ENCODE measurements at regions not wholly inside any gene's neighbourhood (a gene's known extent, or its start where the extent isn't known, plus 50 kb on each side); places are given as distances from the start of the nearest gene placed in this dataset.
A peak's percentile ranks its signal among the peaks of the same experiment; 100 is the strongest.

GRCh38 chr10:60441515-60441914 is 51.8 kb upstream of the ANK3 start:
- no TSS peak for BruUV-seq (replicated peaks)
- Histone ChIP-seq H3K27me3 (replicated peaks; ENCODE audit: insufficient read depth, low read depth, low read length, poor library complexity) (no peaks in the 10 kb centered on the region), H3K4me1 (ENCODE audit: insufficient read depth, low read length, poor library complexity, severe bottlenecking) (peaks cover 14% of the 10 kb centered on the region), H3K9me3 (ENCODE audit: low read depth, low read length, poor library complexity, severe bottlenecking) (no peaks in the 10 kb centered on the region), H3K27ac (ENCODE audit: low read depth, low read length, poor library complexity, severe bottlenecking) (no peak overlapping the region), H3K36me3 (ENCODE audit: insufficient read depth, low read length, poor library complexity, severe bottlenecking) (no peaks in the 10 kb centered on the region), H3K4me3 (ENCODE audit: low read depth, low read length, poor library complexity, severe bottlenecking) (no peak overlapping the region)
- no peak for DNase-seq (ENCODE audit: low spot score)
- TF ChIP-seq, protein P1, sequence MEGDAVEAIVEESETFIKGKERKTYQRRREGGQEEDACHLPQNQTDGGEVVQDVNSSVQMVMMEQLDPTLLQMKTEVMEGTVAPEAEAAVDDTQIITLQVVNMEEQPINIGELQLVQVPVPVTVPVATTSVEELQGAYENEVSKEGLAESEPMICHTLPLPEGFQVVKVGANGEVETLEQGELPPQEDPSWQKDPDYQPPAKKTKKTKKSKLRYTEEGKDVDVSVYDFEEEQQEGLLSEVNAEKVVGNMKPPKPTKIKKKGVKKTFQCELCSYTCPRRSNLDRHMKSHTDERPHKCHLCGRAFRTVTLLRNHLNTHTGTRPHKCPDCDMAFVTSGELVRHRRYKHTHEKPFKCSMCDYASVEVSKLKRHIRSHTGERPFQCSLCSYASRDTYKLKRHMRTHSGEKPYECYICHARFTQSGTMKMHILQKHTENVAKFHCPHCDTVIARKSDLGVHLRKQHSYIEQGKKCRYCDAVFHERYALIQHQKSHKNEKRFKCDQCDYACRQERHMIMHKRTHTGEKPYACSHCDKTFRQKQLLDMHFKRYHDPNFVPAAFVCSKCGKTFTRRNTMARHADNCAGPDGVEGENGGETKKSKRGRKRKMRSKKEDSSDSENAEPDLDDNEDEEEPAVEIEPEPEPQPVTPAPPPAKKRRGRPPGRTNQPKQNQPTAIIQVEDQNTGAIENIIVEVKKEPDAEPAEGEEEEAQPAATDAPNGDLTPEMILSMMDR (conservative IDR thresholded peaks at IDR 0.05; ENCODE audit: low read depth, low read length) = peak; percentile 60; the same call in 1 of the 2 replicates
- no peak for TF ChIP-seq EZH2 (IDR thresholded peaks at IDR 0.05; ENCODE audit: borderline replicate concordance, low read depth, low read length, poor library complexity, severe bottlenecking)
- intact Hi-C loops (cut with micrococcal nuclease; ENCODE audit: unreplicated experiment) = loop anchor here (5.0 kb wide), 1 partner anchor 814 kb away; no protein-coding TSS in a partner anchor
- POLR2A ChIA-PET (ENCODE audit: low non-redundant PET) = no interaction called here
- CTCF ChIA-PET = interaction anchor here (0.6 to 1.3 kb wide), 4 partner anchors 204 to 341 kb away, joined by 4 to 6 read pairs (median 4); no protein-coding TSS in a partner anchor

GRCh38 chr10:60439641-60440040 is 50.0 kb upstream of the ANK3 start:
- ChIA-PET POLR2A (ENCODE audit: low non-redundant PET) (no interaction called here), CTCF (interaction anchor here (0.6 kb wide), 1 partner anchor 213 kb away, joined by 10 read pairs; no protein-coding TSS in a partner anchor)
- no TSS peak for BruUV-seq (replicated peaks)
- no peak for DNase-seq (ENCODE audit: low spot score)
- Histone ChIP-seq H3K27me3 (replicated peaks; ENCODE audit: insufficient read depth, low read depth, low read length, poor library complexity) (no peaks in the 10 kb centered on the region), H3K4me1 (ENCODE audit: insufficient read depth, low read length, poor library complexity, severe bottlenecking) (peaks cover 2% of the 10 kb centered on the region), H3K4me3 (ENCODE audit: low read depth, low read length, poor library complexity, severe bottlenecking) (no peak overlapping the region), H3K27ac (ENCODE audit: low read depth, low read length, poor library complexity, severe bottlenecking) (no peak overlapping the region), H3K36me3 (ENCODE audit: insufficient read depth, low read length, poor library complexity, severe bottlenecking) (no peaks in the 10 kb centered on the region), H3K9me3 (ENCODE audit: low read depth, low read length, poor library complexity, severe bottlenecking) (no peaks in the 10 kb centered on the region)
- intact Hi-C loops (cut with micrococcal nuclease; ENCODE audit: unreplicated experiment) = loop anchor here (5.0 to 10.0 kb wide), 3 partner anchors 205 to 1655 kb away; no protein-coding TSS in a partner anchor
- TF ChIP-seq, protein P1 (conservative IDR thresholded peaks at IDR 0.05; ENCODE audit: low read depth, low read length) = no peak
- no peak for TF ChIP-seq EZH2 (IDR thresholded peaks at IDR 0.05; ENCODE audit: borderline replicate concordance, low read depth, low read length, poor library complexity, severe bottlenecking)

Measured in A673 (cell line).